GM12872 (cell line): ENCODE measurements at regions not wholly inside any gene's neighbourhood (a gene's known extent, or its start where the extent isn't known, plus 50 kb on each side); places are given as distances from the start of the nearest gene placed in this dataset.
A peak's percentile ranks its signal among the peaks of the same experiment; 100 is the strongest.

ENCODE experiments used
- CTCF ChIP-seq: IDR thresholded peaks from 3 replicates; pipeline ENCODE4 v1.5.1; 2011; ENCODE audit warnings: low read depth, mild to moderate bottlenecking, low read length, moderate library complexity; ENCODE audit not compliant: insufficient read depth

- TF ChIP-seq CTCF: no peak
Measured at GRCh38 chr20:22844959-22845358, 190.2 kb upstream of the SSTR4 start.

GRCh38 chr20:22846863-22847262 is 188.2 kb upstream of the SSTR4 start:
- no peak for TF ChIP-seq CTCF

GRCh38 chr20:22848364-22848763 is 186.7 kb upstream of the SSTR4 start:
- TF ChIP-seq CTCF: no peak

- TF ChIP-seq CTCF: peak; percentile 69
Measured at GRCh38 chr20:22851679-22852346, 183.3 kb upstream of the SSTR4 start.

- no peak for TF ChIP-seq CTCF
Measured at GRCh38 chr20:22861231-22861980, 173.7 kb upstream of the SSTR4 start.

GRCh38 chr20:22861990-22862389 is 173.1 kb upstream of the SSTR4 start:
- no peak for TF ChIP-seq CTCF

- no peak for TF ChIP-seq CTCF
Measured at GRCh38 chr20:22862671-22863230, 172.4 kb upstream of the SSTR4 start.
